GM23338 (cell line): ENCODE measurements at regions not wholly inside any gene's neighbourhood (a gene's known extent, or its start where the extent isn't known, plus 50 kb on each side); places are given as distances from the start of the nearest gene placed in this dataset.

Experiments used
- ATAC-seq: fragments of 200-7000 bp; cut with Tn5 transposase; 3 replicates; pipeline ENCODE4 v1.9.1; 2020
- DNase-seq: peaks from one replicate; pipeline ENCODE4 v3.0.0-alpha.2; 2015; ENCODE audit warnings: low spot score
- H2AFZ ChIP-seq: fragments of 200-600 bp; sonication (generic); 2 replicates; pipeline ENCODE4 v1.8.0; 2016; ENCODE audit warnings: antibody characterized with exemption, mild to moderate bottlenecking, moderate library complexity
- H3F3A ChIP-seq: fragments of 200-600 bp; sonication (generic); replicated peaks from 2 replicates; pipeline ENCODE4 v1.8.0; 2017; ENCODE audit warnings: antibody characterized with exemption, mixed run types, low read depth
- H3K27ac ChIP-seq: fragments of 200-600 bp; sonication (generic); 2 replicates; pipeline ENCODE4 v1.6.1; 2016; ENCODE audit warnings: low read depth
- H3K27me3 ChIP-seq: fragments of 200-600 bp; sonication (generic); 2 replicates; pipeline ENCODE4 v1.8.0; 2016; ENCODE audit warnings: mild to moderate bottlenecking, mixed run types, moderate library complexity; ENCODE audit not compliant: insufficient read depth
- H3K36me3 ChIP-seq: fragments of 200-600 bp; sonication (generic); 2 replicates; pipeline ENCODE4 v1.8.0; 2016; ENCODE audit warnings: mild to moderate bottlenecking; ENCODE audit not compliant: insufficient read depth
- H3K4me1 ChIP-seq: fragments of 200-600 bp; sonication (generic); 2 replicates; pipeline ENCODE4 v1.8.0; 2016; ENCODE audit warnings: mild to moderate bottlenecking, moderate library complexity; ENCODE audit not compliant: insufficient read depth
- H3K4me2 ChIP-seq: fragments of 200-600 bp; sonication (generic); 2 replicates; pipeline ENCODE4 v1.7.1; 2017; ENCODE audit warnings: mixed run types
- H3K4me3 ChIP-seq: fragments of 200-600 bp; sonication (generic); 2 replicates; pipeline ENCODE4 v1.6.1; 2016; ENCODE audit warnings: mixed run types
- H3K79me2 ChIP-seq: fragments of 200-600 bp; sonication (generic); replicated peaks from 2 replicates; pipeline ENCODE4 v1.8.0; 2017; ENCODE audit warnings: mild to moderate bottlenecking; ENCODE audit not compliant: insufficient read depth
- H3K9me2 ChIP-seq: fragments of 200-600 bp; sonication (generic); 2 replicates; pipeline ENCODE4 v1.8.0; 2017; ENCODE audit not compliant: insufficient read depth
- H4K20me1 ChIP-seq: fragments of 200-600 bp; sonication (generic); replicated peaks from 2 replicates; pipeline ENCODE4 v1.8.0; 2017; ENCODE audit warnings: mild to moderate bottlenecking; ENCODE audit not compliant: insufficient read depth
- H3K27ac Mint-ChIP-seq: 2 replicates; pipeline ENCODE4 v1.8.0; 2020; ENCODE audit warnings: inconsistent platforms, mild to moderate bottlenecking, moderate library complexity, mixed read lengths
- H3K27me3 Mint-ChIP-seq: 3 replicates; pipeline ENCODE4 v1.8.0; 2022; ENCODE audit warnings: low read depth, mild to moderate bottlenecking, moderate library complexity, mixed read lengths, inconsistent platforms; ENCODE audit not compliant: insufficient read depth, poor library complexity
- H3K36me3 Mint-ChIP-seq: 3 replicates; pipeline ENCODE4 v1.8.0; 2021; ENCODE audit warnings: low read depth, mild to moderate bottlenecking, inconsistent platforms, moderate library complexity, mixed read lengths
- H3K4me1 Mint-ChIP-seq: 3 replicates; pipeline ENCODE4 v1.8.0; 2020; ENCODE audit warnings: mild to moderate bottlenecking, inconsistent platforms, mixed read lengths
- H3K4me3 Mint-ChIP-seq: 3 replicates; pipeline ENCODE4 v1.8.0; 2021; ENCODE audit warnings: moderate library complexity, mild to moderate bottlenecking, inconsistent platforms, mixed read lengths
- H3K9me3 Mint-ChIP-seq: 3 replicates; pipeline ENCODE4 v1.8.0; 2020; ENCODE audit warnings: moderate library complexity, mild to moderate bottlenecking, inconsistent platforms, mixed read lengths
- CREB1 ChIP-seq: fragments of 250-450 bp; sonication (Bioruptor Pico); IDR thresholded peaks from 2 replicates; pipeline ENCODE4 v1.5.0; 2020; ENCODE audit warnings: low read depth, mild to moderate bottlenecking, moderate library complexity
- CTCF ChIP-seq, 2 experiments: fragments of 200-600 bp in 1 of 2; sonication (generic) in 1 of 2; conservative IDR thresholded peaks; 2 replicates each; pipeline versions ENCODE4 v1.5.1 to v1.6.1; 2016 to 2017; ENCODE audit warnings: antibody characterized with exemption in 2 of 2, low read depth in 2 of 2, mild to moderate bottlenecking in 2 of 2, moderate library complexity in 1 of 2
- ETS1 ChIP-seq: IDR thresholded peaks from 2 replicates; pipeline ENCODE4 v1.6.1; 2016; ENCODE audit warnings: antibody characterized with exemption
- EZH2 ChIP-seq: fragments of 200-600 bp; sonication (generic); IDR thresholded peaks from one replicate; pipeline ENCODE4 v1.8.0; 2017; ENCODE audit warnings: antibody characterized with exemption, mild to moderate bottlenecking, low read depth; ENCODE audit not compliant: unreplicated experiment
- EZH2phosphoT487 ChIP-seq: fragments of 200-600 bp; sonication (generic); IDR thresholded peaks from one replicate; pipeline ENCODE4 v1.8.1; 2018; ENCODE audit warnings: antibody characterized with exemption; ENCODE audit not compliant: unreplicated experiment
- JUNB ChIP-seq: IDR thresholded peaks from one replicate; pipeline ENCODE4 v1.6.1; 2016; ENCODE audit warnings: antibody characterized with exemption; ENCODE audit not compliant: unreplicated experiment
- POLR2AphosphoS5 ChIP-seq: IDR thresholded peaks from 2 replicates; pipeline ENCODE4 v1.6.1; 2016; ENCODE audit warnings: antibody characterized with exemption, low read depth
- REST ChIP-seq: IDR thresholded peaks from one replicate; pipeline ENCODE4 v1.6.1; 2018; ENCODE audit warnings: antibody characterized with exemption; ENCODE audit not compliant: unreplicated experiment
- STAT1 ChIP-seq: IDR thresholded peaks from one replicate; pipeline ENCODE4 v1.6.1; 2016; ENCODE audit warnings: antibody characterized with exemption; ENCODE audit not compliant: unreplicated experiment
- ZNF114 ChIP-seq: fragments of 250-450 bp; sonication (Bioruptor Pico); IDR thresholded peaks from 2 replicates; pipeline ENCODE4 v1.5.0; 2020; ENCODE audit warnings: mild to moderate bottlenecking, moderate library complexity
- ZNF331 ChIP-seq: fragments of 250-450 bp; sonication (Bioruptor Pico); IDR thresholded peaks from 2 replicates; pipeline ENCODE4 v1.5.0; 2020; ENCODE audit warnings: low read depth, mild to moderate bottlenecking, moderate library complexity

DNA sequence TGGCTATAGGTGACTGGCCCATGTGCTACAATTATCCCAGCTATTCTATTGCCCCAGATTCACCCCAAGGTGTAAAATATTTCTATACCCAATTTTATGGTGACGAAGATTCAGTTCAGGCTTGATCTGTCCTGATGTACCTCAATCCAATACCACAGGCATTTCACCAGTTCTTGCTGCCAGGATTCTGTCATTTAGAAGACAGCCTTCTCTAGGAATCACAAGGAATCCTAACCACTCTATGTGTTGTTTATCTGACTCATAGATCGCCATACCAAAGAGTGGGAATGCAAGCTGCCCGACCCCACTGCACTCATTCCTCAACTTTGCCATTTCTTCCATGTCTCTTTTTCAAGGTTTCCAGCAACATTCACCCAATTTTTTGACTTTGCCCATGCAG, 355.0 kb upstream of the EMCN start:
- Mint-ChIP-seq H3K9me3 (no peaks in the 10 kb centered on the region), H3K4me1 (peaks cover 2% of the 10 kb centered on the region; the same call in 2 of the 3 replicates), H3K27ac (no peak overlapping the region), H3K36me3 (no peaks in the 10 kb centered on the region), H3K4me3 (no peak overlapping the region), H3K27me3 (peaks cover 1% of the 10 kb centered on the region)
- no peak for ATAC-seq
- Histone ChIP-seq H3F3A (no peaks in the 10 kb centered on the region), H3K4me2 (no peak overlapping the region), H3K79me2 (no peaks in the 10 kb centered on the region), H3K4me3 (no peak overlapping the region), H3K4me1 (0 out of 2 replicates have a peak, but pooled peaks cover 4% of the 10 kb centered on the region), H3K36me3 (no peaks in the 10 kb centered on the region), H4K20me1 (no peaks in the 10 kb centered on the region), H3K9me2 (peaks cover 6% of the 10 kb centered on the region), H3K27ac (no peak overlapping the region), H2AFZ (peak overlapping the region; percentile 66), H3K27me3 (no peaks in the 10 kb centered on the region)
- no peak for DNase-seq
- TF ChIP-seq JUNB: no peak
- no peak for TF ChIP-seq EZH2phosphoT487
- TF ChIP-seq POLR2AphosphoS5: no peak

DNA sequence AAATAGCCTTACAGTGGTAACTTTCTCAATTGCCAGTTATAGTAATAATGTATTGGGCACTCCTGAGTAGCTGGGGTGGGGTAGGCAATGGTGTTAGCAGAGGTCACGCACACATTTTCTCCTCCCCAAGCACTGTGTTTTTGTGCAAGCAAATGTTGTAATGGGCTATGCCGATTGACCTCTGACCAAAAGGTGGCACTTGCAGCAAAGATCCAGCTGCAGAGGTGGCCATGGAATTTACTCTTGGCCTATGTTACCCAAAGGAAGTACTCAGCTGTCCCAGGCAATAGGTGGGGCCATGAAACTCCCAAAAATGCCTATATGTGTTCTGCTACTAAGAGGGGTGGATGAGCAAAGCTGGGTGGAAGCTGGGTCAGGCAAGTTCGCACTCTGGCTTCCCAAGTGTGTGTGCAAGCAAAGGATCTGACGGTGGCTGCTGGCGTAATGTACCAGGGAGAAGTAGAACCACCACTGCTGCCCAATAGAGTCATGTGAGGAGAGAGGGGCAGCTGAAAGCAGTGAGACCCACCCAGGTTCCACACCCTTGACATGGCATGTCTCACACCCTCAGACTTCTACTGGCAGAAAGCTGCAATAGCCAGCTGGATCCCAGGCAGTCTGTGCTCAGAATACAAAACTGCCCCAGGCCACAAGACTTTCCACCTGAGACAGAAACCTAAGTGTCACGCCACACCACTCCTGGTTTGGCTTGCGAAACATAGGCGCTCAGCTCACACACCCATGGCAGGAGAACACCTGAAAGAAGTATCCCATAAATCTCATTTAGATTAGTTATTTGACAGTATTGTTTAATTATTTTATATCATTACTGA, 353.3 kb upstream of the EMCN start:
- Mint-ChIP-seq H3K4me3 (no peak overlapping the region), H3K27ac (no peak overlapping the region), H3K27me3 (peaks cover 1% of the 10 kb centered on the region), H3K36me3 (peaks cover 2% of the 10 kb centered on the region; the same call in 1 of the 3 replicates), H3K9me3 (peaks cover 2% of the 10 kb centered on the region; the same call in 2 of the 3 replicates), H3K4me1 (peaks cover 2% of the 10 kb centered on the region; the same call in 2 of the 3 replicates)
- Histone ChIP-seq H3K4me3 (no peak overlapping the region), H3K27ac (no peak overlapping the region), H2AFZ (no peak overlapping the region), H4K20me1 (no peaks in the 10 kb centered on the region), H3K4me2 (no peak overlapping the region), H3K79me2 (no peaks in the 10 kb centered on the region), H3K36me3 (no peaks in the 10 kb centered on the region), H3K4me1 (0 out of 2 replicates have a peak, but pooled peaks cover 4% of the 10 kb centered on the region), H3F3A (no peaks in the 10 kb centered on the region), H3K27me3 (no peaks in the 10 kb centered on the region), H3K9me2 (peaks cover 6% of the 10 kb centered on the region)
- DNase-seq (no peak), ATAC-seq (no peak)
- TF ChIP-seq REST (no peak), ETS1 (no peak), ZNF331 (CRISPR knock-in tag) (no peak), STAT1 (no peak), CTCF (conservative IDR thresholded peaks at IDR 0.05; ENCODE audit: low read depth in 2 of 2) (no peak), CREB1 (CRISPR knock-in tag) (no peak), ZNF114 (CRISPR knock-in tag) (no peak), JUNB (no peak), EZH2 (no peak)
